ENCODE measurements at regions not wholly inside any gene's neighbourhood (a gene's known extent, or its start where the extent isn't known, plus 50 kb on each side); places are given as distances from the start of the nearest gene placed in this dataset.

- TF ChIP-seq, protein P1, sequence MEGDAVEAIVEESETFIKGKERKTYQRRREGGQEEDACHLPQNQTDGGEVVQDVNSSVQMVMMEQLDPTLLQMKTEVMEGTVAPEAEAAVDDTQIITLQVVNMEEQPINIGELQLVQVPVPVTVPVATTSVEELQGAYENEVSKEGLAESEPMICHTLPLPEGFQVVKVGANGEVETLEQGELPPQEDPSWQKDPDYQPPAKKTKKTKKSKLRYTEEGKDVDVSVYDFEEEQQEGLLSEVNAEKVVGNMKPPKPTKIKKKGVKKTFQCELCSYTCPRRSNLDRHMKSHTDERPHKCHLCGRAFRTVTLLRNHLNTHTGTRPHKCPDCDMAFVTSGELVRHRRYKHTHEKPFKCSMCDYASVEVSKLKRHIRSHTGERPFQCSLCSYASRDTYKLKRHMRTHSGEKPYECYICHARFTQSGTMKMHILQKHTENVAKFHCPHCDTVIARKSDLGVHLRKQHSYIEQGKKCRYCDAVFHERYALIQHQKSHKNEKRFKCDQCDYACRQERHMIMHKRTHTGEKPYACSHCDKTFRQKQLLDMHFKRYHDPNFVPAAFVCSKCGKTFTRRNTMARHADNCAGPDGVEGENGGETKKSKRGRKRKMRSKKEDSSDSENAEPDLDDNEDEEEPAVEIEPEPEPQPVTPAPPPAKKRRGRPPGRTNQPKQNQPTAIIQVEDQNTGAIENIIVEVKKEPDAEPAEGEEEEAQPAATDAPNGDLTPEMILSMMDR (conservative IDR thresholded peaks at IDR 0.05): no peak
- no peak overlapping the region for H3K27ac ChIP-seq
Observed at GRCh38 chr4:62402088-62402806, 1202.1 kb downstream of the ADGRL3 start.

DNA sequence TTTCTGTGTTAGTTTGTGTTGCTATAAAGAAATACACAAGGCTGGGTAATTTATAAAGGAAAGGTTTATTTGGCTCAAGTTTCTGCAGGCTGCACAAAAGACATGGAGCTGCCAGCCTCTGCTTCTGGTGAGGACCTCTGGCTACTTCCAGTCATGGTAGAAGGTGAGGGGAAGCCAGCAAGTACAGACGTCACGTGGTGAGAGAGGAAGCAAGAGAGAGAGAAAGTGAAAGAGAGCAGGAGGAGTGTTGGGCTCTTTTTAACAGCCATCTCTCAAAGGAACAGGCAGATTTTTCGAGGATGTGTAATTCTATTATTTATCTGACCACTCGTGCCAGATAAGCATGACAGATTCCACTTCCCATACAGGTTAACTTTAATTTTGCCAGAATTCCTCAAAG, 1199.1 kb downstream of the ADGRL3 start:
- no peak overlapping the region for H3K27ac ChIP-seq
- TF ChIP-seq, protein P1 (conservative IDR thresholded peaks at IDR 0.05): no peak

- TF ChIP-seq, protein P1 (conservative IDR thresholded peaks at IDR 0.05): no peak
- no peak overlapping the region for H3K27ac ChIP-seq
Observed at GRCh38 chr4:62398318-62398717, 1198.2 kb downstream of the ADGRL3 start.

- no peak overlapping the region for H3K27ac ChIP-seq
- TF ChIP-seq, protein P1 (conservative IDR thresholded peaks at IDR 0.05): no peak
Observed at GRCh38 chr4:62394766-62395165, 1194.6 kb downstream of the ADGRL3 start.

- TF ChIP-seq, protein P1 (conservative IDR thresholded peaks at IDR 0.05): no peak
- H3K27ac ChIP-seq: no peak overlapping the region
Observed at GRCh38 chr4:62387808-62388207, 1187.7 kb downstream of the ADGRL3 start.

- TF ChIP-seq, protein P1 (conservative IDR thresholded peaks at IDR 0.05): no peak
- H3K27ac ChIP-seq: no peak overlapping the region
Observed at GRCh38 chr4:62377700-62378099, 1177.6 kb downstream of the ADGRL3 start.

DNA sequence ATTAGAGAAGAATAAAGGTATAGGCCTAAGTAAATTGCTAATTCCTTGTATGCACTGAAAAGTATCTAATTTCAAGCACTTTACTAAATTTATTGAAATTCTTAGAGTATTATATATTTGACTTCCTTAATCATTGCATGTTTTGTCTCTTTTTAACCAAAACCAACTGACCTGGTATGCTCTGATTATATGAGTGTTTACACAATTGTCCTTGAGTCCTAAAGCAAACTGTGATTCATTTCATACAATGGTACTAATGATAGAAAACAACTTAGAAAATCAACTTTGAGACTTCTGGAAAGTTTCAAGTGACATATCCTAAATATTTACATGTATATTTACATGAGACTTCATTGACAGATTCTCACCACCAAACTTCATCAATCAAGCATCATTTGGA, 1177.1 kb downstream of the ADGRL3 start:
- no peak overlapping the region for H3K27ac ChIP-seq

More for the DNA sequence above, 1177.1 kb downstream of the ADGRL3 start:
- TF ChIP-seq, protein P1 (conservative IDR thresholded peaks at IDR 0.05): no peak
